Body of pancreas (tissue), 4 donors: ENCODE measurements at regions not wholly inside any gene's neighbourhood (a gene's known extent, or its start where the extent isn't known, plus 50 kb on each side); places are given as distances from the start of the nearest gene placed in this dataset.

ENCODE experiments used
- POLR2A ChIP-seq, 3 donors: fragments of 450-650 bp; IDR thresholded peaks; one replicate each; pipeline ENCODE4 v1.6.1; 2016; ENCODE audit warnings: antibody characterized with exemption in 3 of 3, mild to moderate bottlenecking in 2 of 3
- TF ChIP-seq, protein P1 (sequence below), 7 experiments: fragments of 450-650 bp in 4 of 7; fragments of 200-600 bp in 3 of 7; sonication (generic) in 3 of 7; IDR thresholded peaks; one replicate each; pipeline ENCODE4 v1.5.1; 2016 to 2019; ENCODE audit warnings: antibody characterized with exemption in 7 of 7

DNA sequence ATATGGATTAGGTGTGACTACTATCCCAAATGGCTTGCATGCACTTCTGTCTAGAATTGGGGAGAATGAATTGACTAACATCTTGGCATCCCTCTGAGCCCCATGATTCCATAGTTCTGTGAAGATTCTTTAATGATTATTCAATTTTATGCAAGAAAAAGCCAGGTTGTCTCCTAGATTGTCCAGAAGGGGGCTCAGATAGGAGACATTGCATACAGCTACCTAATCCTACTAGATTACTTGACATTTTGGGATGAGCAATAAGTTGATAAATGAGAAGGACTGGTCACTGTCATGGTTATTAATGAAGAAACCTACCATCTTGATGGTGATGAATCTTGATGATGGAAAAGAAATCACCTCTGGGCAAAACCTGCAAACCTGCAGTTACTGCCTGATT is 117.0 kb downstream of the CARTPT start:
- TF ChIP-seq, protein P1, sequence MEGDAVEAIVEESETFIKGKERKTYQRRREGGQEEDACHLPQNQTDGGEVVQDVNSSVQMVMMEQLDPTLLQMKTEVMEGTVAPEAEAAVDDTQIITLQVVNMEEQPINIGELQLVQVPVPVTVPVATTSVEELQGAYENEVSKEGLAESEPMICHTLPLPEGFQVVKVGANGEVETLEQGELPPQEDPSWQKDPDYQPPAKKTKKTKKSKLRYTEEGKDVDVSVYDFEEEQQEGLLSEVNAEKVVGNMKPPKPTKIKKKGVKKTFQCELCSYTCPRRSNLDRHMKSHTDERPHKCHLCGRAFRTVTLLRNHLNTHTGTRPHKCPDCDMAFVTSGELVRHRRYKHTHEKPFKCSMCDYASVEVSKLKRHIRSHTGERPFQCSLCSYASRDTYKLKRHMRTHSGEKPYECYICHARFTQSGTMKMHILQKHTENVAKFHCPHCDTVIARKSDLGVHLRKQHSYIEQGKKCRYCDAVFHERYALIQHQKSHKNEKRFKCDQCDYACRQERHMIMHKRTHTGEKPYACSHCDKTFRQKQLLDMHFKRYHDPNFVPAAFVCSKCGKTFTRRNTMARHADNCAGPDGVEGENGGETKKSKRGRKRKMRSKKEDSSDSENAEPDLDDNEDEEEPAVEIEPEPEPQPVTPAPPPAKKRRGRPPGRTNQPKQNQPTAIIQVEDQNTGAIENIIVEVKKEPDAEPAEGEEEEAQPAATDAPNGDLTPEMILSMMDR (IDR thresholded peaks at IDR 0.05) = no peak
- no peak for TF ChIP-seq POLR2A (IDR thresholded peaks at IDR 0.05)
